HFF-Myc (cell line): ENCODE measurements at regions not wholly inside any gene's neighbourhood (a gene's known extent, or its start where the extent isn't known, plus 50 kb on each side); places are given as distances from the start of the nearest gene placed in this dataset.
"Not testable (repeated sequence)": the region's sequence is repeated elsewhere in the genome, so short reads cannot be mapped to it uniquely, and the experiment has no call there.

Source experiments
- DNase-seq: peaks from one replicate; pipeline ENCODE4 v3.0.0-alpha.2; 2011; ENCODE audit warnings: low read depth; ENCODE audit errors: extremely low read depth
- H3K4me3 ChIP-seq: replicated peaks from 2 replicates; pipeline ENCODE4 v1.5.1; 2011; ENCODE audit warnings: low read depth, mild to moderate bottlenecking, control low read depth, low read length
- CTCF ChIP-seq: IDR thresholded peaks from 2 replicates; pipeline ENCODE4 v1.5.1; 2012; ENCODE audit warnings: mild to moderate bottlenecking, low read depth, low read length, control low read depth; ENCODE audit errors: missing control alignments

GRCh38 chr9:29233193-29233592, 1659.9 kb upstream of the C9orf72 start:
- no peak for TF ChIP-seq CTCF
- no peak for DNase-seq
- no peak overlapping the region for H3K4me3 ChIP-seq

DNA sequence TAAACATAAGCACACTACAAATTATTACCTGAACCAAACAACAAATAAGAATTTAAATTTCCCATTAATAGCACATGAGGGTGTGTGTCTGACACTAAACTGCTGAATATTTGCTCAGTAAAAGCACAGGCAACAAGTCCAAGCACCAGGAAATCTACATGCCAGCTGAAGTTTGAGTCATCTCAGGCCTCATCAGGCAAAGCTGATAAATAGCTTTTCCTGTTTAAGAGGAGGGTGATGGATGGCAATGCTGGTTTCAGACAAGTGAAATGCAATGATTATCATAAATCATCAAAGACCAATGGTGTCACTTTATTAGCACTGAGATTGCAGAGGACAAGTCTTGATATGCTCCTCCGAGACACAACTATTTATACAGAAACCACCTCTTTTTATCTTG, 1668.0 kb upstream of the C9orf72 start:
- no peak for TF ChIP-seq CTCF
- DNase-seq = no peak
- H3K4me3 ChIP-seq = no peak overlapping the region

DNA sequence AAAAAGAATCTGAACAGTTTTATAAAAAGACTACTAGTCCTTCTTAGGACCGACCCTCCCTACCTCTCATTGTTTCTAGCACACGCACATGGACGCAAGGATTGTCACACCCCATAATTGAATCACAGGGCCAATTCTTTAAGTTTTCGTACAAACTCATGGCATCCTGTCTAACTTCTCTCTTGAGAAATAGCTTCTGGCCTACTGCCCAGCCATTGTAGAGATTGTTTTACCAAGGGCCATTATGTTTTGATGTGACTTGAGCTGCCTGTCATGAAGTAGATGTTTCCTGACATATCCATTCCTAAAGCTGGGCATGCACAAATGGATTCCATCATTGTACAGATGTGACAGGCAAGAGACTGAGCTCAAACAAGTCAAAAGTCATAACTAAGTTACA, 1672.1 kb upstream of the C9orf72 start:
- TF ChIP-seq CTCF = no peak
- no peak for DNase-seq
- no peak overlapping the region for H3K4me3 ChIP-seq

DNA sequence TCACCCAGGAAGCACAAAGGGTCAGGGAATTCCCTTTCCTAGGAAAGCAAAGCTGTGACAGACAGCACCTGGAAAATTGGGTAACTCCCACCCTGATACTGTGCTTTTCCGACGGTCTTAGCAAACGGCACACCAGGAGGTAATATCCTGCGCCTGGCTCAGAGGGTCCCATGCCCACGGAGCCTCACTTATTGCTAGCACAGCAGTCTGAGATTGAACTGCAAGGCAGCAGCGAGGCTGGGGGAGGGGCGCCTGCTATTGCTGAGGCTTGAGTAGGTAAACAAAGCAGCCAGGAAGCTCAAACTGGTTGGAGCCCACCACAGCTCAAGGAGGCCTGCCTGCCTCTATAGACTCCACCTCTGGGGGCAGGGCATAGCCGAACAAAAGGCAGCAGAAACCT, 1697.1 kb upstream of the C9orf72 start:
- H3K4me3 ChIP-seq, DNase-seq: not testable (repeated sequence)

DNA sequence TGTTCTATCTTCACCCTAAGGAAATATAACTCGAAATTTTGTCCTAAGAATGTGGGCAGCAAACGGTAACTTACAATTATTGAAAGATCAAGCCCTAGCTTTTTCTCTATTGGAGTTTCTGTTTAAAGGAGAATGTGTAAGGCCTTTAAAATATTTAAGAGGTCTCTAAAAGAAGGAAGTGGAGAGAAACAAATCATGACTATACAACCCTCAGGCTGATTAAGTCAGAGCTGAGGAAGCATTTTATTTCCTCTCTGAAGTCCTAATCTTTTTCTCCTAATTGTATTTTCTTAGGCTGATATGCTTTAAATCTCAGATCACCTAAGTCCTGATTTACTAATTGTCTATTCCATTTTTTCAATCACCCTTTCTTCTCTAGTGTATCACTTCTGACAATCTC, 1708.8 kb upstream of the C9orf72 start:
- DNase-seq = no peak
- no peak overlapping the region for H3K4me3 ChIP-seq
- no peak for TF ChIP-seq CTCF

GRCh38 chr9:29285818-29286217, 1712.5 kb upstream of the C9orf72 start:
- H3K4me3 ChIP-seq = no peak overlapping the region
- TF ChIP-seq CTCF = no peak
- DNase-seq = no peak

DNA sequence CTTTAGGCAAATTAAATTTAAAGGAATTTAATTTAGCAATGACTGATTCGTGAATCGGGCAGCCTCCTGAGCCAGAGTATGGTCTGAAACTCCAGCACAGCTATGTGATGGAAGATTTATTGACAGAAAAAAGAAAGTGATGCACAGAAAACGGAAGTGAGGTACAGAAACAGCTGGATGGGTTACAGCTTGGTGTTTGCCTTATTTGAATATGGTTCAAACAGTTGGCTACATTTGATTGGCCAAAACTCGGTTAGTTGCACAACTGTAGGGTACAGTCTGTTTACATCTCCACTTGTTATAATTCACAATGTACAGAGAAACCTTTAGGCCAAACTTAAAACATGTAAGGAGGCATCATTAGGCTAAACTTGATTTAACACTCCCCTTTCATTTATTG, 1716.1 kb upstream of the C9orf72 start:
- TF ChIP-seq CTCF = no peak
- DNase-seq = no peak
- no peak overlapping the region for H3K4me3 ChIP-seq
